Kidney epithelial cell (primary cell): ENCODE measurements at regions not wholly inside any gene's neighbourhood (a gene's known extent, or its start where the extent isn't known, plus 50 kb on each side); places are given as distances from the start of the nearest gene placed in this dataset.

Experiments used
- DNase-seq: peaks from one replicate; pipeline ENCODE4 v3.0.0-alpha.2; 2010; ENCODE audit warnings: low read depth
- H3K27me3 ChIP-seq: 2 replicates; pipeline ENCODE4 v1.6.0; 2011; ENCODE audit warnings: low read length; ENCODE audit not compliant: control insufficient read depth, insufficient read depth
- H3K36me3 ChIP-seq: 2 replicates; pipeline ENCODE4 v1.5.1; 2011; ENCODE audit warnings: low read length; ENCODE audit not compliant: control insufficient read depth, insufficient read depth
- H3K4me3 ChIP-seq: 2 replicates; pipeline ENCODE4 v1.5.1; 2011; ENCODE audit warnings: low read depth, mild to moderate bottlenecking, control low read depth, low read length
- TF ChIP-seq, protein P1 (sequence below): IDR thresholded peaks from 2 replicates; pipeline ENCODE4 v1.5.1; 2011; ENCODE audit warnings: mild to moderate bottlenecking, moderate library complexity, low read length, control low read depth, inconsistent platforms; ENCODE audit not compliant: insufficient read depth, poor library complexity, severe bottlenecking

- Histone ChIP-seq H3K36me3 (no peaks in the 10 kb centered on the region), H3K27me3 (no peaks in the 10 kb centered on the region), H3K4me3 (no peak overlapping the region)
- DNase-seq, result no peak
- TF ChIP-seq, protein P1, sequence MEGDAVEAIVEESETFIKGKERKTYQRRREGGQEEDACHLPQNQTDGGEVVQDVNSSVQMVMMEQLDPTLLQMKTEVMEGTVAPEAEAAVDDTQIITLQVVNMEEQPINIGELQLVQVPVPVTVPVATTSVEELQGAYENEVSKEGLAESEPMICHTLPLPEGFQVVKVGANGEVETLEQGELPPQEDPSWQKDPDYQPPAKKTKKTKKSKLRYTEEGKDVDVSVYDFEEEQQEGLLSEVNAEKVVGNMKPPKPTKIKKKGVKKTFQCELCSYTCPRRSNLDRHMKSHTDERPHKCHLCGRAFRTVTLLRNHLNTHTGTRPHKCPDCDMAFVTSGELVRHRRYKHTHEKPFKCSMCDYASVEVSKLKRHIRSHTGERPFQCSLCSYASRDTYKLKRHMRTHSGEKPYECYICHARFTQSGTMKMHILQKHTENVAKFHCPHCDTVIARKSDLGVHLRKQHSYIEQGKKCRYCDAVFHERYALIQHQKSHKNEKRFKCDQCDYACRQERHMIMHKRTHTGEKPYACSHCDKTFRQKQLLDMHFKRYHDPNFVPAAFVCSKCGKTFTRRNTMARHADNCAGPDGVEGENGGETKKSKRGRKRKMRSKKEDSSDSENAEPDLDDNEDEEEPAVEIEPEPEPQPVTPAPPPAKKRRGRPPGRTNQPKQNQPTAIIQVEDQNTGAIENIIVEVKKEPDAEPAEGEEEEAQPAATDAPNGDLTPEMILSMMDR, result no peak
Measured at GRCh38 chr1:240033406-240033805, 58.3 kb upstream of the FMN2 start.

DNA sequence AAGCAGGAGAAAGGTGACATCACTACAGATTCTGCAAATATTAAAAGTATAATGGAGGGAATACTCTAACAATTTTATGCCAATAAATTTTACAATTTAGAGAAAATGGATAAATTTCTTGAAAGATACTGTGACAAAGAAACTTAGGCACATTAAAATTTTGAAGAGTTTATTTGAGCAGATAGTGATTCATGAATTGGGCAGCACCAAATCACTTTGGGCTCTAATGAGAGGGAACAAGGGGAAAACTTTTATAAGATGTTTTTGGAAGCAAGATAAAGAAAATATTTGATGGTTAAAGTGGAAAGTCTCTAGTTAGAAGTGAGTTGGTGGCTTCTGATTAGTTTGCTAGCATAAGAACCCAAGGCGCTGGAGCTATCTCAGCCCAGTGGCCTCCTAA lies 55.2 kb upstream of the FMN2 start:
- Histone ChIP-seq H3K4me3 (no peak overlapping the region), H3K27me3 (no peaks in the 10 kb centered on the region), H3K36me3 (no peaks in the 10 kb centered on the region)
- no peak for DNase-seq
- TF ChIP-seq, protein P1, result no peak
